PC-9 (cell line): ENCODE measurements at regions not wholly inside any gene's neighbourhood (a gene's known extent, or its start where the extent isn't known, plus 50 kb on each side); places are given as distances from the start of the nearest gene placed in this dataset.

Source experiments
- BruUV-seq: library from RNA; stranded (reverse); fragments of 400-500 nt; replicated peaks from 2 replicates; lab custom pipeline; 2021; lab: Mats Ljungman, UMichigan
- CTCF ChIA-PET: fragments of 300-600 bp; sonication (Branson Sonifier 250); formaldehyde crosslinking; loops from one replicate; lab custom pipeline; 2022; ENCODE audit warnings: antibody characterized with exemption; lab: Charles Lee
- POLR2A ChIA-PET: fragments of 300-600 bp; sonication (Branson Sonifier 250); formaldehyde crosslinking; loops from one replicate; lab custom pipeline; 2022; ENCODE audit warnings: antibody characterized with exemption; ENCODE audit not compliant: unreplicated experiment; lab: Charles Lee
- DNase-seq, 2 experiments: peaks; one replicate each; pipeline versions ENCODE4 v3.0.0 to v3.0.0-alpha.2; 2015 to 2022; ENCODE audit warnings: mixed read lengths in 1 of 2
- H2AFZ ChIP-seq: fragments of 200-600 bp; sonication (generic); 2 replicates; pipeline ENCODE4 v1.8.1; 2017; ENCODE audit warnings: antibody characterized with exemption
- H3F3A ChIP-seq: fragments of 200-600 bp; sonication (generic); 2 replicates; pipeline ENCODE4 v1.8.1; 2017; ENCODE audit warnings: antibody characterized with exemption, mild to moderate bottlenecking, low read depth; ENCODE audit not compliant: insufficient read depth
- H3K27ac ChIP-seq: fragments of 200-600 bp; sonication (generic); 2 replicates; pipeline ENCODE4 v1.6.1; 2016; ENCODE audit warnings: mixed run types
- H3K27me3 ChIP-seq: fragments of 200-600 bp; sonication (generic); 2 replicates; pipeline ENCODE4 v1.6.1; 2016; ENCODE audit warnings: low read depth, mixed run types; ENCODE audit not compliant: insufficient read depth
- H3K36me3 ChIP-seq: fragments of 200-600 bp; sonication (generic); 2 replicates; pipeline ENCODE4 v1.6.1; 2016; ENCODE audit warnings: low read depth, mixed run types
- H3K4me1 ChIP-seq: fragments of 200-600 bp; sonication (generic); replicated peaks from 2 replicates; pipeline ENCODE4 v1.6.1; 2016; ENCODE audit warnings: mixed run types; ENCODE audit not compliant: insufficient read depth
- H3K4me2 ChIP-seq: fragments of 200-600 bp; sonication (generic); 2 replicates; pipeline ENCODE4 v1.6.1; 2017; ENCODE audit warnings: mixed run types
- H3K4me3 ChIP-seq: fragments of 200-600 bp; sonication (generic); 2 replicates; pipeline ENCODE4 v1.6.1; 2016; ENCODE audit warnings: mixed run types
- H3K79me2 ChIP-seq: fragments of 200-600 bp; sonication (generic); 2 replicates; pipeline ENCODE4 v1.6.1; 2017; ENCODE audit warnings: low read depth, mixed run types
- H3K9me2 ChIP-seq: fragments of 200-600 bp; sonication (generic); 2 replicates; pipeline ENCODE4 v1.8.1; 2017; ENCODE audit warnings: mild to moderate bottlenecking; ENCODE audit not compliant: insufficient read depth
- H3K9me3 ChIP-seq: fragments of 200-600 bp; sonication (generic); 2 replicates; pipeline ENCODE4 v1.8.1; 2016; ENCODE audit warnings: low read depth; ENCODE audit not compliant: insufficient read depth
- H4K20me1 ChIP-seq: fragments of 200-600 bp; sonication (generic); 2 replicates; pipeline ENCODE4 v1.8.1; 2017; ENCODE audit not compliant: insufficient read depth
- CTCF ChIP-seq: fragments of 200-600 bp; sonication (generic); conservative IDR thresholded peaks from 2 replicates; pipeline ENCODE4 v1.6.1; 2017; ENCODE audit warnings: mixed run types, antibody characterized with exemption, mild to moderate bottlenecking, moderate library complexity
- EZH2 ChIP-seq: fragments of 200-600 bp; sonication (generic); IDR thresholded peaks from 2 replicates; pipeline ENCODE4 v1.8.0; 2017; ENCODE audit warnings: antibody characterized with exemption, low read depth
- intact Hi-C: fragments of 100-400 bp; cut with micrococcal nuclease; formaldehyde crosslinking; loops from one replicate; pipeline ENCODE4 v1.10.0; 2022; ENCODE audit not compliant: unreplicated experiment

GRCh38 chr4:178136736-178137345 lies 694.6 kb upstream of the AGA start:
- no peak overlapping the region for H3K27ac ChIP-seq
- ChIA-PET POLR2A (no interaction called here), CTCF (no interaction called here)
- no peak overlapping the region for H3K4me3 ChIP-seq
- DNase-seq = no peak
- H3K9me3 ChIP-seq = no peaks in the 10 kb centered on the region
- no TSS peak for BruUV-seq
- H4K20me1 ChIP-seq = no peaks in the 10 kb centered on the region
- no peaks in the 10 kb centered on the region for H3K79me2 ChIP-seq
- H3K36me3 ChIP-seq = no peaks in the 10 kb centered on the region
- no peak overlapping the region for H2AFZ ChIP-seq
- H3F3A ChIP-seq = no peaks in the 10 kb centered on the region
- no peak for TF ChIP-seq EZH2
- TF ChIP-seq CTCF = no peak
- H3K9me2 ChIP-seq = no peaks in the 10 kb centered on the region
- no peaks in the 10 kb centered on the region for H3K4me1 ChIP-seq
- no peaks in the 10 kb centered on the region for H3K27me3 ChIP-seq
- no peak overlapping the region for H3K4me2 ChIP-seq
- intact Hi-C loops = no loop called here

GRCh38 chr4:178137732-178138471 lies 695.7 kb upstream of the AGA start:
- no peaks in the 10 kb centered on the region for H3K27me3 ChIP-seq
- intact Hi-C loops = no loop called here
- H3F3A ChIP-seq = no peaks in the 10 kb centered on the region
- no peaks in the 10 kb centered on the region for H3K36me3 ChIP-seq
- POLR2A ChIA-PET = no interaction called here
- no peaks in the 10 kb centered on the region for H3K79me2 ChIP-seq
- H2AFZ ChIP-seq = no peak overlapping the region
- H3K4me2 ChIP-seq = no peak overlapping the region
- H3K4me3 ChIP-seq = no peak overlapping the region
- CTCF ChIA-PET = no interaction called here
- no peaks in the 10 kb centered on the region for H4K20me1 ChIP-seq
- no peaks in the 10 kb centered on the region for H3K9me2 ChIP-seq
- TF ChIP-seq CTCF (no peak), EZH2 (no peak)
- H3K4me1 ChIP-seq = no peaks in the 10 kb centered on the region
- DNase-seq = no peak
- H3K9me3 ChIP-seq = no peaks in the 10 kb centered on the region
- BruUV-seq = no TSS peak
- no peak overlapping the region for H3K27ac ChIP-seq

GRCh38 chr4:178138491-178138890 lies 696.3 kb upstream of the AGA start:
- no peak overlapping the region for H3K27ac ChIP-seq
- BruUV-seq = no TSS peak

More at GRCh38 chr4:178138491-178138890, 696.3 kb upstream of the AGA start:
- intact Hi-C loops = no loop called here
- Histone ChIP-seq H4K20me1 (no peaks in the 10 kb centered on the region), H3K9me2 (no peaks in the 10 kb centered on the region), H3K4me1 (no peaks in the 10 kb centered on the region), H3K4me3 (no peak overlapping the region), H3K9me3 (no peaks in the 10 kb centered on the region), H3K36me3 (no peaks in the 10 kb centered on the region), H2AFZ (no peak overlapping the region), H3K79me2 (no peaks in the 10 kb centered on the region), H3K4me2 (no peak overlapping the region), H3F3A (no peaks in the 10 kb centered on the region), H3K27me3 (no peaks in the 10 kb centered on the region)
- no peak for DNase-seq
- no peak for TF ChIP-seq EZH2
- TF ChIP-seq CTCF = no peak
- POLR2A ChIA-PET = no interaction called here
- CTCF ChIA-PET = no interaction called here
